GM23338 (cell line): ENCODE measurements at regions not wholly inside any gene's neighbourhood (a gene's known extent, or its start where the extent isn't known, plus 50 kb on each side); places are given as distances from the start of the nearest gene placed in this dataset.

ENCODE experiments used
- ATAC-seq: fragments of 200-7000 bp; cut with Tn5 transposase; 3 replicates; pipeline ENCODE4 v1.9.1; 2020
- DNase-seq: peaks from one replicate; pipeline ENCODE4 v3.0.0-alpha.2; 2015; ENCODE audit warnings: low spot score
- H2AFZ ChIP-seq: fragments of 200-600 bp; sonication (generic); 2 replicates; pipeline ENCODE4 v1.8.0; 2016; ENCODE audit warnings: antibody characterized with exemption, mild to moderate bottlenecking, moderate library complexity
- H3F3A ChIP-seq: fragments of 200-600 bp; sonication (generic); replicated peaks from 2 replicates; pipeline ENCODE4 v1.8.0; 2017; ENCODE audit warnings: antibody characterized with exemption, mixed run types, low read depth
- H3K27ac ChIP-seq: fragments of 200-600 bp; sonication (generic); 2 replicates; pipeline ENCODE4 v1.6.1; 2016; ENCODE audit warnings: low read depth
- H3K27me3 ChIP-seq: fragments of 200-600 bp; sonication (generic); 2 replicates; pipeline ENCODE4 v1.8.0; 2016; ENCODE audit warnings: mild to moderate bottlenecking, mixed run types, moderate library complexity; ENCODE audit not compliant: insufficient read depth
- H3K36me3 ChIP-seq: fragments of 200-600 bp; sonication (generic); 2 replicates; pipeline ENCODE4 v1.8.0; 2016; ENCODE audit warnings: mild to moderate bottlenecking; ENCODE audit not compliant: insufficient read depth
- H3K4me1 ChIP-seq: fragments of 200-600 bp; sonication (generic); 2 replicates; pipeline ENCODE4 v1.8.0; 2016; ENCODE audit warnings: mild to moderate bottlenecking, moderate library complexity; ENCODE audit not compliant: insufficient read depth
- H3K4me2 ChIP-seq: fragments of 200-600 bp; sonication (generic); 2 replicates; pipeline ENCODE4 v1.7.1; 2017; ENCODE audit warnings: mixed run types
- H3K4me3 ChIP-seq: fragments of 200-600 bp; sonication (generic); 2 replicates; pipeline ENCODE4 v1.6.1; 2016; ENCODE audit warnings: mixed run types
- H3K79me2 ChIP-seq: fragments of 200-600 bp; sonication (generic); replicated peaks from 2 replicates; pipeline ENCODE4 v1.8.0; 2017; ENCODE audit warnings: mild to moderate bottlenecking; ENCODE audit not compliant: insufficient read depth
- H3K9me2 ChIP-seq: fragments of 200-600 bp; sonication (generic); 2 replicates; pipeline ENCODE4 v1.8.0; 2017; ENCODE audit not compliant: insufficient read depth
- H4K20me1 ChIP-seq: fragments of 200-600 bp; sonication (generic); replicated peaks from 2 replicates; pipeline ENCODE4 v1.8.0; 2017; ENCODE audit warnings: mild to moderate bottlenecking; ENCODE audit not compliant: insufficient read depth
- H3K27ac Mint-ChIP-seq: 2 replicates; pipeline ENCODE4 v1.8.0; 2020; ENCODE audit warnings: inconsistent platforms, mild to moderate bottlenecking, moderate library complexity, mixed read lengths
- H3K27me3 Mint-ChIP-seq: 3 replicates; pipeline ENCODE4 v1.8.0; 2022; ENCODE audit warnings: low read depth, mild to moderate bottlenecking, moderate library complexity, mixed read lengths, inconsistent platforms; ENCODE audit not compliant: insufficient read depth, poor library complexity
- H3K36me3 Mint-ChIP-seq: 3 replicates; pipeline ENCODE4 v1.8.0; 2021; ENCODE audit warnings: low read depth, mild to moderate bottlenecking, inconsistent platforms, moderate library complexity, mixed read lengths
- H3K4me1 Mint-ChIP-seq: 3 replicates; pipeline ENCODE4 v1.8.0; 2020; ENCODE audit warnings: mild to moderate bottlenecking, inconsistent platforms, mixed read lengths
- H3K4me3 Mint-ChIP-seq: 3 replicates; pipeline ENCODE4 v1.8.0; 2021; ENCODE audit warnings: moderate library complexity, mild to moderate bottlenecking, inconsistent platforms, mixed read lengths
- H3K9me3 Mint-ChIP-seq: 3 replicates; pipeline ENCODE4 v1.8.0; 2020; ENCODE audit warnings: moderate library complexity, mild to moderate bottlenecking, inconsistent platforms, mixed read lengths
- EZH2 ChIP-seq: fragments of 200-600 bp; sonication (generic); IDR thresholded peaks from one replicate; pipeline ENCODE4 v1.8.0; 2017; ENCODE audit warnings: antibody characterized with exemption, mild to moderate bottlenecking, low read depth; ENCODE audit not compliant: unreplicated experiment
- EZH2phosphoT487 ChIP-seq: fragments of 200-600 bp; sonication (generic); IDR thresholded peaks from one replicate; pipeline ENCODE4 v1.8.1; 2018; ENCODE audit warnings: antibody characterized with exemption; ENCODE audit not compliant: unreplicated experiment
- JUNB ChIP-seq: IDR thresholded peaks from one replicate; pipeline ENCODE4 v1.6.1; 2016; ENCODE audit warnings: antibody characterized with exemption; ENCODE audit not compliant: unreplicated experiment
- POLR2AphosphoS5 ChIP-seq: IDR thresholded peaks from 2 replicates; pipeline ENCODE4 v1.6.1; 2016; ENCODE audit warnings: antibody characterized with exemption, low read depth
- STAT1 ChIP-seq: IDR thresholded peaks from one replicate; pipeline ENCODE4 v1.6.1; 2016; ENCODE audit warnings: antibody characterized with exemption; ENCODE audit not compliant: unreplicated experiment
- ZNF114 ChIP-seq: fragments of 250-450 bp; sonication (Bioruptor Pico); IDR thresholded peaks from 2 replicates; pipeline ENCODE4 v1.5.0; 2020; ENCODE audit warnings: mild to moderate bottlenecking, moderate library complexity
- ZNF331 ChIP-seq: fragments of 250-450 bp; sonication (Bioruptor Pico); IDR thresholded peaks from 2 replicates; pipeline ENCODE4 v1.5.0; 2020; ENCODE audit warnings: low read depth, mild to moderate bottlenecking, moderate library complexity
- TF ChIP-seq, protein P1 (sequence below): IDR thresholded peaks from one replicate; pipeline ENCODE4 v1.6.1; 2018; ENCODE audit warnings: antibody characterized with exemption; ENCODE audit not compliant: unreplicated experiment
- TF ChIP-seq, protein P2 (sequence below): fragments of 250-450 bp; sonication (Bioruptor Pico); IDR thresholded peaks from 2 replicates; pipeline ENCODE4 v1.5.0; 2020; ENCODE audit warnings: mild to moderate bottlenecking, moderate library complexity
- TF ChIP-seq, protein P3 (sequence below): IDR thresholded peaks from 2 replicates; pipeline ENCODE4 v1.6.1; 2016; ENCODE audit warnings: antibody characterized with exemption
- TF ChIP-seq, protein P4 (sequence below), 2 experiments: fragments of 200-600 bp in 1 of 2; sonication (generic) in 1 of 2; conservative IDR thresholded peaks; 2 replicates each; pipeline versions ENCODE4 v1.5.1 to v1.6.1; 2016 to 2017; ENCODE audit warnings: antibody characterized with exemption in 2 of 2, low read depth in 2 of 2, mild to moderate bottlenecking in 2 of 2, moderate library complexity in 1 of 2

DNA sequence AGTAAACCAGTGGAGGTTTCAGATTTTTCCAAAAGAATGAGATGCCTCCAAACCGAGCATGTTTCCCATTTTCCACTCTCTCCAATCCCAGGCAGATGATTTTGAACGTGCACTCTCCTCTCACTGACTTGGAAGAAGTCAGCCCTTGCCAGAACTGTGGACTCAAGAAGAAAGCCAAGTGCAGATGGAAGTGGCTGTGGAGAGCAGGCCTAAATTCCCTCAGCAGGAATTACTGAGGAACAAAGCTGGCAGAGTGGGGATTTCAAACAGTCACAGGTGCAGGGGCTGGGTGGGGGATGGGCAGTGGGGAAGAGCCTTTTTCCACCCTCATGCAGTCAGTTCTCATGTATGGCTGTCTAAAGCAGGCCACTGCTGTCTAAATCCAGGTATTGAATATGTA is 55.3 kb downstream of the PABIR2 start:
- Histone ChIP-seq H3K4me2 (no peak overlapping the region), H3K36me3 (no peaks in the 10 kb centered on the region), H3K79me2 (no peaks in the 10 kb centered on the region), H3K27ac (no peak overlapping the region), H3K9me2 (no peaks in the 10 kb centered on the region), H3F3A (no peaks in the 10 kb centered on the region), H3K4me1 (no peaks in the 10 kb centered on the region), H3K27me3 (no peaks in the 10 kb centered on the region), H3K4me3 (no peak overlapping the region), H2AFZ (no peak overlapping the region), H4K20me1 (no peaks in the 10 kb centered on the region)
- ATAC-seq = no peak
- DNase-seq = no peak
- no peaks in the 10 kb centered on the region for H3K36me3 Mint-ChIP-seq
- peaks cover 27% of the 10 kb centered on the region for H3K4me1 Mint-ChIP-seq
- no peak overlapping the region for H3K4me3 Mint-ChIP-seq
- peaks cover 5% of the 10 kb centered on the region for H3K27me3 Mint-ChIP-seq
- no peak overlapping the region for H3K27ac Mint-ChIP-seq
- no peaks in the 10 kb centered on the region for H3K9me3 Mint-ChIP-seq
- no peak for TF ChIP-seq EZH2phosphoT487
- TF ChIP-seq EZH2 = no peak
- TF ChIP-seq JUNB = no peak
- TF ChIP-seq, protein P1, sequence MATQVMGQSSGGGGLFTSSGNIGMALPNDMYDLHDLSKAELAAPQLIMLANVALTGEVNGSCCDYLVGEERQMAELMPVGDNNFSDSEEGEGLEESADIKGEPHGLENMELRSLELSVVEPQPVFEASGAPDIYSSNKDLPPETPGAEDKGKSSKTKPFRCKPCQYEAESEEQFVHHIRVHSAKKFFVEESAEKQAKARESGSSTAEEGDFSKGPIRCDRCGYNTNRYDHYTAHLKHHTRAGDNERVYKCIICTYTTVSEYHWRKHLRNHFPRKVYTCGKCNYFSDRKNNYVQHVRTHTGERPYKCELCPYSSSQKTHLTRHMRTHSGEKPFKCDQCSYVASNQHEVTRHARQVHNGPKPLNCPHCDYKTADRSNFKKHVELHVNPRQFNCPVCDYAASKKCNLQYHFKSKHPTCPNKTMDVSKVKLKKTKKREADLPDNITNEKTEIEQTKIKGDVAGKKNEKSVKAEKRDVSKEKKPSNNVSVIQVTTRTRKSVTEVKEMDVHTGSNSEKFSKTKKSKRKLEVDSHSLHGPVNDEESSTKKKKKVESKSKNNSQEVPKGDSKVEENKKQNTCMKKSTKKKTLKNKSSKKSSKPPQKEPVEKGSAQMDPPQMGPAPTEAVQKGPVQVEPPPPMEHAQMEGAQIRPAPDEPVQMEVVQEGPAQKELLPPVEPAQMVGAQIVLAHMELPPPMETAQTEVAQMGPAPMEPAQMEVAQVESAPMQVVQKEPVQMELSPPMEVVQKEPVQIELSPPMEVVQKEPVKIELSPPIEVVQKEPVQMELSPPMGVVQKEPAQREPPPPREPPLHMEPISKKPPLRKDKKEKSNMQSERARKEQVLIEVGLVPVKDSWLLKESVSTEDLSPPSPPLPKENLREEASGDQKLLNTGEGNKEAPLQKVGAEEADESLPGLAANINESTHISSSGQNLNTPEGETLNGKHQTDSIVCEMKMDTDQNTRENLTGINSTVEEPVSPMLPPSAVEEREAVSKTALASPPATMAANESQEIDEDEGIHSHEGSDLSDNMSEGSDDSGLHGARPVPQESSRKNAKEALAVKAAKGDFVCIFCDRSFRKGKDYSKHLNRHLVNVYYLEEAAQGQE = no peak
- TF ChIP-seq, protein P2, sequence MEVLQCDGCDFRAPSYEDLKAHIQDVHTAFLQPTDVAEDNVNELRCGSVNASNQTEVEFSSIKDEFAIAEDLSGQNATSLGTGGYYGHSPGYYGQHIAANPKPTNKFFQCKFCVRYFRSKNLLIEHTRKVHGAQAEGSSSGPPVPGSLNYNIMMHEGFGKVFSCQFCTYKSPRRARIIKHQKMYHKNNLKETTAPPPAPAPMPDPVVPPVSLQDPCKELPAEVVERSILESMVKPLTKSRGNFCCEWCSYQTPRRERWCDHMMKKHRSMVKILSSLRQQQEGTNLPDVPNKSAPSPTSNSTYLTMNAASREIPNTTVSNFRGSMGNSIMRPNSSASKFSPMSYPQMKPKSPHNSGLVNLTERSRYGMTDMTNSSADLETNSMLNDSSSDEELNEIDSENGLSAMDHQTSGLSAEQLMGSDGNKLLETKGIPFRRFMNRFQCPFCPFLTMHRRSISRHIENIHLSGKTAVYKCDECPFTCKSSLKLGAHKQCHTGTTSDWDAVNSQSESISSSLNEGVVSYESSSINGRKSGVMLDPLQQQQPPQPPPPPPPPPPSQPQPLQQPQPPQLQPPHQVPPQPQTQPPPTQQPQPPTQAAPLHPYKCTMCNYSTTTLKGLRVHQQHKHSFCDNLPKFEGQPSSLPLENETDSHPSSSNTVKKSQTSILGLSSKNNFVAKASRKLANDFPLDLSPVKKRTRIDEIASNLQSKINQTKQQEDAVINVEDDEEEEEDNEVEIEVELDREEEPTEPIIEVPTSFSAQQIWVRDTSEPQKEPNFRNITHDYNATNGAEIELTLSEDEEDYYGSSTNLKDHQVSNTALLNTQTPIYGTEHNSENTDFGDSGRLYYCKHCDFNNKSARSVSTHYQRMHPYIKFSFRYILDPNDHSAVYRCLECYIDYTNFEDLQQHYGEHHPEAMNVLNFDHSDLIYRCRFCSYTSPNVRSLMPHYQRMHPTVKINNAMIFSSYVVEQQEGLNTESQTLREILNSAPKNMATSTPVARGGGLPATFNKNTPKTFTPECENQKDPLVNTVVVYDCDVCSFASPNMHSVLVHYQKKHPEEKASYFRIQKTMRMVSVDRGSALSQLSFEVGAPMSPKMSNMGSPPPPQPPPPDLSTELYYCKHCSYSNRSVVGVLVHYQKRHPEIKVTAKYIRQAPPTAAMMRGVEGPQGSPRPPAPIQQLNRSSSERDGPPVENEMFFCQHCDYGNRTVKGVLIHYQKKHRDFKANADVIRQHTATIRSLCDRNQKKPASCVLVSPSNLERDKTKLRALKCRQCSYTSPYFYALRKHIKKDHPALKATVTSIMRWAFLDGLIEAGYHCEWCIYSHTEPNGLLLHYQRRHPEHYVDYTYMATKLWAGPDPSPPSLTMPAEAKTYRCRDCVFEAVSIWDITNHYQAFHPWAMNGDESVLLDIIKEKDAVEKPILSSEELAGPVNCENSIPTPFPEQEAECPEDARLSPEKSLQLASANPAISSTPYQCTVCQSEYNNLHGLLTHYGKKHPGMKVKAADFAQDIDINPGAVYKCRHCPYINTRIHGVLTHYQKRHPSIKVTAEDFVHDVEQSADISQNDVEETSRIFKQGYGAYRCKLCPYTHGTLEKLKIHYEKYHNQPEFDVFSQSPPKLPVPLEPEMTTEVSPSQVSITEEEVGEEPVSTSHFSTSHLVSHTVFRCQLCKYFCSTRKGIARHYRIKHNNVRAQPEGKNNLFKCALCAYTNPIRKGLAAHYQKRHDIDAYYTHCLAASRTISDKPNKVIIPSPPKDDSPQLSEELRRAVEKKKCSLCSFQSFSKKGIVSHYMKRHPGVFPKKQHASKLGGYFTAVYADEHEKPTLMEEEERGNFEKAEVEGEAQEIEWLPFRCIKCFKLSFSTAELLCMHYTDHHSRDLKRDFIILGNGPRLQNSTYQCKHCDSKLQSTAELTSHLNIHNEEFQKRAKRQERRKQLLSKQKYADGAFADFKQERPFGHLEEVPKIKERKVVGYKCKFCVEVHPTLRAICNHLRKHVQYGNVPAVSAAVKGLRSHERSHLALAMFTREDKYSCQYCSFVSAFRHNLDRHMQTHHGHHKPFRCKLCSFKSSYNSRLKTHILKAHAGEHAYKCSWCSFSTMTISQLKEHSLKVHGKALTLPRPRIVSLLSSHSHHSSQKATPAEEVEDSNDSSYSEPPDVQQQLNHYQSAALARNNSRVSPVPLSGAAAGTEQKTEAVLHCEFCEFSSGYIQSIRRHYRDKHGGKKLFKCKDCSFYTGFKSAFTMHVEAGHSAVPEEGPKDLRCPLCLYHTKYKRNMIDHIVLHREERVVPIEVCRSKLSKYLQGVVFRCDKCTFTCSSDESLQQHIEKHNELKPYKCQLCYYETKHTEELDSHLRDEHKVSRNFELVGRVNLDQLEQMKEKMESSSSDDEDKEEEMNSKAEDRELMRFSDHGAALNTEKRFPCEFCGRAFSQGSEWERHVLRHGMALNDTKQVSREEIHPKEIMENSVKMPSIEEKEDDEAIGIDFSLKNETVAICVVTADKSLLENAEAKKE = no peak
- TF ChIP-seq, protein P3, sequence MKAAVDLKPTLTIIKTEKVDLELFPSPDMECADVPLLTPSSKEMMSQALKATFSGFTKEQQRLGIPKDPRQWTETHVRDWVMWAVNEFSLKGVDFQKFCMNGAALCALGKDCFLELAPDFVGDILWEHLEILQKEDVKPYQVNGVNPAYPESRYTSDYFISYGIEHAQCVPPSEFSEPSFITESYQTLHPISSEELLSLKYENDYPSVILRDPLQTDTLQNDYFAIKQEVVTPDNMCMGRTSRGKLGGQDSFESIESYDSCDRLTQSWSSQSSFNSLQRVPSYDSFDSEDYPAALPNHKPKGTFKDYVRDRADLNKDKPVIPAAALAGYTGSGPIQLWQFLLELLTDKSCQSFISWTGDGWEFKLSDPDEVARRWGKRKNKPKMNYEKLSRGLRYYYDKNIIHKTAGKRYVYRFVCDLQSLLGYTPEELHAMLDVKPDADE = no peak
- TF ChIP-seq STAT1 = no peak
- no peak for TF ChIP-seq POLR2AphosphoS5
- TF ChIP-seq ZNF114 (CRISPR knock-in tag) = no peak
- no peak for TF ChIP-seq ZNF331 (CRISPR knock-in tag)
- TF ChIP-seq, protein P4, sequence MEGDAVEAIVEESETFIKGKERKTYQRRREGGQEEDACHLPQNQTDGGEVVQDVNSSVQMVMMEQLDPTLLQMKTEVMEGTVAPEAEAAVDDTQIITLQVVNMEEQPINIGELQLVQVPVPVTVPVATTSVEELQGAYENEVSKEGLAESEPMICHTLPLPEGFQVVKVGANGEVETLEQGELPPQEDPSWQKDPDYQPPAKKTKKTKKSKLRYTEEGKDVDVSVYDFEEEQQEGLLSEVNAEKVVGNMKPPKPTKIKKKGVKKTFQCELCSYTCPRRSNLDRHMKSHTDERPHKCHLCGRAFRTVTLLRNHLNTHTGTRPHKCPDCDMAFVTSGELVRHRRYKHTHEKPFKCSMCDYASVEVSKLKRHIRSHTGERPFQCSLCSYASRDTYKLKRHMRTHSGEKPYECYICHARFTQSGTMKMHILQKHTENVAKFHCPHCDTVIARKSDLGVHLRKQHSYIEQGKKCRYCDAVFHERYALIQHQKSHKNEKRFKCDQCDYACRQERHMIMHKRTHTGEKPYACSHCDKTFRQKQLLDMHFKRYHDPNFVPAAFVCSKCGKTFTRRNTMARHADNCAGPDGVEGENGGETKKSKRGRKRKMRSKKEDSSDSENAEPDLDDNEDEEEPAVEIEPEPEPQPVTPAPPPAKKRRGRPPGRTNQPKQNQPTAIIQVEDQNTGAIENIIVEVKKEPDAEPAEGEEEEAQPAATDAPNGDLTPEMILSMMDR (conservative IDR thresholded peaks at IDR 0.05; ENCODE audit: low read depth in 2 of 2) = no peak
